ENCODE measurements at regions not wholly inside any gene's neighbourhood (a gene's known extent, or its start where the extent isn't known, plus 50 kb on each side); places are given as distances from the start of the nearest gene placed in this dataset.

DNA sequence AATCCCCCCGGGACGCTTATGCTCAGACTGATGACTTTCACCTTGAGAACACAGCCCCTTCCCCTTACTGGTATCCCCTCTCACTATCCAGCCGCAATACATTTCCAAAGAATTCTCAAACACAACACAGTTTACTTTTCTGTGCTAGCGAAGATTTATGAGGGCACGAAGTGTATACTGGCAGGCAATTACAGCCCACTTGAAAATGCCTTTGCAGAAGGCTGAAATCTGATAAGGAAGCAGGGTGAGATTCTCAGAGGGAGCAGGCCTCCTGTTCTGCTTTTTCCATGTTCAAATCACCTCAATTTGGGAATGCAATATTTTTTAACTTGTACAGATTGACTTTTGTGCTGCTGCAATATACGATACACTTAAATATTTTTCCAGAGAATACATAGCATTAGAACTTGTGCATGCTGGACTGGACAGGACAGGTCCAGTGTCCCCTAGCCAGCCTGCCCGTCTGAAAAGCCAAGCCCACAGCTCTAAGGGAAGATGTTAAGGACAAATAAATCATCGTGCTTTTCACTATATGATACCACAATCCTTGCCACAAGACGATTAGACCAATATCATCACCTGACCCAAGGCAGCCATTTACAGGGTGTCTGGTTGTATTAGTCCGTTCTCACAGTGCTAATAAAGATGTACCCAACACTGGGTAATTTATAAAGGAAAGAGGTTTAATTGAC is 262.1 kb downstream of the EPHA4 start:
- TF ChIP-seq, protein P1, sequence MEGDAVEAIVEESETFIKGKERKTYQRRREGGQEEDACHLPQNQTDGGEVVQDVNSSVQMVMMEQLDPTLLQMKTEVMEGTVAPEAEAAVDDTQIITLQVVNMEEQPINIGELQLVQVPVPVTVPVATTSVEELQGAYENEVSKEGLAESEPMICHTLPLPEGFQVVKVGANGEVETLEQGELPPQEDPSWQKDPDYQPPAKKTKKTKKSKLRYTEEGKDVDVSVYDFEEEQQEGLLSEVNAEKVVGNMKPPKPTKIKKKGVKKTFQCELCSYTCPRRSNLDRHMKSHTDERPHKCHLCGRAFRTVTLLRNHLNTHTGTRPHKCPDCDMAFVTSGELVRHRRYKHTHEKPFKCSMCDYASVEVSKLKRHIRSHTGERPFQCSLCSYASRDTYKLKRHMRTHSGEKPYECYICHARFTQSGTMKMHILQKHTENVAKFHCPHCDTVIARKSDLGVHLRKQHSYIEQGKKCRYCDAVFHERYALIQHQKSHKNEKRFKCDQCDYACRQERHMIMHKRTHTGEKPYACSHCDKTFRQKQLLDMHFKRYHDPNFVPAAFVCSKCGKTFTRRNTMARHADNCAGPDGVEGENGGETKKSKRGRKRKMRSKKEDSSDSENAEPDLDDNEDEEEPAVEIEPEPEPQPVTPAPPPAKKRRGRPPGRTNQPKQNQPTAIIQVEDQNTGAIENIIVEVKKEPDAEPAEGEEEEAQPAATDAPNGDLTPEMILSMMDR (IDR thresholded peaks at IDR 0.05) = no peak
- no peak for TF ChIP-seq ZFX (IDR thresholded peaks at IDR 0.05; ENCODE audit: borderline replicate concordance)

All from 22Rv1 (cell line).